Astrocyte (in vitro differentiated cells and primary cell): ENCODE measurements at regions not wholly inside any gene's neighbourhood (a gene's known extent, or its start where the extent isn't known, plus 50 kb on each side); places are given as distances from the start of the nearest gene placed in this dataset.

Experiments
- CTCF ChIP-seq: IDR thresholded peaks from 2 replicates; pipeline ENCODE4 v1.5.1; 2011; ENCODE audit warnings: low read depth, mild to moderate bottlenecking, inconsistent platforms, low read length, moderate library complexity; ENCODE audit not compliant: insufficient read depth
- EZH2 ChIP-seq: IDR thresholded peaks from 2 replicates; pipeline ENCODE4 v1.6.1; 2012; ENCODE audit warnings: mild to moderate bottlenecking, low read length, inconsistent platforms; ENCODE audit not compliant: insufficient read depth

- TF ChIP-seq CTCF (no peak), EZH2 (no peak)
These were observed 653.4 kb upstream of the ZNF608 start for GRCh38 chr5:125399885-125400284.
